ENCODE measurements at regions not wholly inside any gene's neighbourhood (a gene's known extent, or its start where the extent isn't known, plus 50 kb on each side); places are given as distances from the start of the nearest gene placed in this dataset.

DNA sequence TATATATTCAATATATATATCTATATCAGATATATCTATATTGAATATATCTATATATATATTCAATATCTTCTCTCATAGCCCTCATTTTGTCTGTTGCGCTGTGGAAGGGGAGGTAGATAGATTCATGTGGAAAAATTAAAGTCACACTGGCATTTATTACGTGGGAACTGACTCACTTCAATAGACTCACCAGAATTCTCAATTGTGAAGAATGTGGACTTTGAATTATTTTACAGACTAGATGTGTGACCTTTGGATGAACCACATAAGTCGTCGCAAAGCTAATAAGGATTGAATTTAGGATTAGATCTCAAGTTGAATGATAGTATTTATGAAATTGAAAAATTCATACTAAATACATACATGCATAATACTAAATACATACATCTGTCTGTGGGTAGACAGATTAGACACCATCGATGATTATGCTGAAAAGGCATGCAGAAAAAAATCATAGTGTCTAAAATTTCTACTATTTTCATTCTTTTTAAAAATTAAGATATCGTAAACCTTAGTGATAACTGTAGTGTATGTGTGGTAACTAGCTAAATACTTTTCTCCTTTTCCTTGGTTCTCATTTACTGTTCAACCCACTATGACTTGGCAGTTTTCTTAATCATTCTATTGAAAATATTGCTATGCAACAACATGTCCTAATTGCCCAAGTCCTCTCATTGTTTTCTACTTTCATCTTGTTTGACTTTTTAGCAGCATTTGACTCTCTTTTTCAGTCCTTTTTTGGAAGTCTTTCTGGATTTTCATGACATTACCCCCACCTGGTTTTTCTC, 61.8 kb upstream of the A1CF start:
- FAIRE-seq (no peak), DNase-seq (no peak)
- intact Hi-C loops (cut with DNase I): no loop called here
- no peak overlapping the region for H3K27ac ChIP-seq (ENCODE audit: low read depth in 2 of 2, low read length in 2 of 2)
- no peaks in the 10 kb centered on the region for H3K4me1 ChIP-seq (ENCODE audit: control insufficient read depth in 2 of 3, insufficient read depth in 2 of 3, low read depth in 1 of 3, low read length in 3 of 3)
- no peak overlapping the region for H3K9ac ChIP-seq (ENCODE audit: low read length in 3 of 3)
- H3K9me3 ChIP-seq (ENCODE audit: control insufficient read depth in 2 of 3, insufficient read depth in 1 of 3, low read length in 3 of 3): no peaks in the 10 kb centered on the region
- TF ChIP-seq, protein P1, sequence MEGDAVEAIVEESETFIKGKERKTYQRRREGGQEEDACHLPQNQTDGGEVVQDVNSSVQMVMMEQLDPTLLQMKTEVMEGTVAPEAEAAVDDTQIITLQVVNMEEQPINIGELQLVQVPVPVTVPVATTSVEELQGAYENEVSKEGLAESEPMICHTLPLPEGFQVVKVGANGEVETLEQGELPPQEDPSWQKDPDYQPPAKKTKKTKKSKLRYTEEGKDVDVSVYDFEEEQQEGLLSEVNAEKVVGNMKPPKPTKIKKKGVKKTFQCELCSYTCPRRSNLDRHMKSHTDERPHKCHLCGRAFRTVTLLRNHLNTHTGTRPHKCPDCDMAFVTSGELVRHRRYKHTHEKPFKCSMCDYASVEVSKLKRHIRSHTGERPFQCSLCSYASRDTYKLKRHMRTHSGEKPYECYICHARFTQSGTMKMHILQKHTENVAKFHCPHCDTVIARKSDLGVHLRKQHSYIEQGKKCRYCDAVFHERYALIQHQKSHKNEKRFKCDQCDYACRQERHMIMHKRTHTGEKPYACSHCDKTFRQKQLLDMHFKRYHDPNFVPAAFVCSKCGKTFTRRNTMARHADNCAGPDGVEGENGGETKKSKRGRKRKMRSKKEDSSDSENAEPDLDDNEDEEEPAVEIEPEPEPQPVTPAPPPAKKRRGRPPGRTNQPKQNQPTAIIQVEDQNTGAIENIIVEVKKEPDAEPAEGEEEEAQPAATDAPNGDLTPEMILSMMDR (IDR thresholded peaks at IDR 0.05; ENCODE audit: borderline replicate concordance, extremely low read depth, insufficient read depth): no peak
- no peaks in the 10 kb centered on the region for H3K27me3 ChIP-seq (ENCODE audit: control insufficient read depth, insufficient read depth, low read length)
- H3K36me3 ChIP-seq (ENCODE audit: control insufficient read depth in 2 of 3, insufficient read depth in 3 of 3, low read length in 3 of 3): no peaks in the 10 kb centered on the region
- H3K4me3 ChIP-seq (ENCODE audit: low read length in 3 of 3): no peak overlapping the region

DNA sequence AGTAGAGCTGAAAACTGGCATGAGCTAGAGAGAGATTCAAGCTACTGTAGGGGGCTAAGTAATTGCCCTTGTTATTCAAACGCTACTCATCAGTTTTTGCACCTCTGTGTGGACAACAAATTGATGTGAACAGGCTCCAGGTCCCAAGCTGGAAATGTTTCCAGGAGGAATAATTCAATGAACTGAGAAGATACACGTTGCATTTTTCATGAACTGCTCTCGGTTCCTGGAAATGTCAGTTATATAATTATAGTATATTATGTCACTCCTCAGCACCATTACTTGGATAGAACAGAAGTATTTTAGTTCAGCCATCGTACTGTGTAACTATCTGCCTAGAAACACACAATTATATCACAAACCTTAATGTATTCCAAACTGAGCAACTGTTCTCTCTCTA, 65.9 kb upstream of the A1CF start:
- no peaks in the 10 kb centered on the region for H3K4me1 ChIP-seq (ENCODE audit: control insufficient read depth in 2 of 3, insufficient read depth in 2 of 3, low read depth in 1 of 3, low read length in 3 of 3)
- FAIRE-seq (no peak), DNase-seq (no peak)
- intact Hi-C loops (cut with DNase I): no loop called here
- no peaks in the 10 kb centered on the region for H3K9me3 ChIP-seq (ENCODE audit: control insufficient read depth in 2 of 3, insufficient read depth in 1 of 3, low read length in 3 of 3)
- H3K36me3 ChIP-seq (ENCODE audit: control insufficient read depth in 2 of 3, insufficient read depth in 3 of 3, low read length in 3 of 3): no peaks in the 10 kb centered on the region
- no peak overlapping the region for H3K27ac ChIP-seq (ENCODE audit: low read depth in 2 of 2, low read length in 2 of 2)
- no peaks in the 10 kb centered on the region for H3K27me3 ChIP-seq (ENCODE audit: control insufficient read depth, insufficient read depth, low read length)
- H3K4me3 ChIP-seq (ENCODE audit: low read length in 3 of 3): no peak overlapping the region
- no peak overlapping the region for H3K9ac ChIP-seq (ENCODE audit: low read length in 3 of 3)
- TF ChIP-seq, protein P1 (IDR thresholded peaks at IDR 0.05; ENCODE audit: borderline replicate concordance, extremely low read depth, insufficient read depth): no peak

DNA sequence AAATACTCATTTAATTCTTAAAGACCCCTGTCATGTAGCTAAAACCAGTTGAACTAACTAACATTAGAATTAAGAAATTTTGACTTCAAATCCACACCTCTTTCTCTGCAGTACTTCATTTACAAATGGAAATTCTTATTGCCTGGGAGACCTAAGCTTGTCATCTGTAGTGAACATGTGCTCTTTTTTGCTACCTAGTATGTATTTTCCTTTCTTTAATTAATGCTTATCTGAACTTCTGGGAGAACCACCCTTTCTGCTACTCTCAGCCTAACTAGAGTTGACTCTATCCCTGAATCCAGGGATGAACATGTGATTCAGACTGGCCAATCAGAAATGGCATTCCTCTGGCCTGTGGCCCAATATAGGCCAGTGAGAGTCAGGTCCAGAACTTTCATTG, 75.9 kb upstream of the A1CF start:
- intact Hi-C loops (cut with DNase I): no loop called here
- FAIRE-seq: no peak
- H3K4me3 ChIP-seq (ENCODE audit: low read length in 3 of 3): no peak overlapping the region
- H3K36me3 ChIP-seq (ENCODE audit: control insufficient read depth in 2 of 3, insufficient read depth in 3 of 3, low read length in 3 of 3): no peaks in the 10 kb centered on the region
- no peak overlapping the region for H3K27ac ChIP-seq (ENCODE audit: low read depth in 2 of 2, low read length in 2 of 2)
- TF ChIP-seq, protein P1 (IDR thresholded peaks at IDR 0.05; ENCODE audit: borderline replicate concordance, extremely low read depth, insufficient read depth): no peak
- H3K4me1 ChIP-seq (ENCODE audit: control insufficient read depth in 2 of 3, insufficient read depth in 2 of 3, low read depth in 1 of 3, low read length in 3 of 3): no peaks in the 10 kb centered on the region
- DNase-seq: no peak
- no peak overlapping the region for H3K9ac ChIP-seq (ENCODE audit: low read length in 3 of 3)
- H3K9me3 ChIP-seq (ENCODE audit: control insufficient read depth in 2 of 3, insufficient read depth in 1 of 3, low read length in 3 of 3): no peaks in the 10 kb centered on the region
- H3K27me3 ChIP-seq (ENCODE audit: control insufficient read depth, insufficient read depth, low read length): no peaks in the 10 kb centered on the region

DNA sequence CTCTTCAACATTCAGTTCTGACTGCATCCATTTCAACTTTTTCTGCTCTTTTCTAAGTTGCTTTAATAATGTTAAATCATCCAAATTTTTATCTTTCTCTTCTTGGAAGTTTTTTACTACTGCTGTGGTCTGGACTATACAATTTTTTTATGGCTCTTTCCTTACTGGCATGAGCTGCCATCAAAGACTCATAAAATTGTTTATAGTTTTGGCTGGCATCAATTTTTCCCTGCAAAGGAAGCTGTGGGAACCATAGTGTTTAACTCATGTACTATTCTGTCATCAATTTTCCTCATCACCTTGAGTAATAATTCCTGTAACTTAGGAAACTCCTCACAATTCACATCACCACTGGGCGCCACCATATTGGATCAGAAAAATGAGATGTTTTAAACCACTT, 77.6 kb upstream of the A1CF start:
- H3K4me3 ChIP-seq (ENCODE audit: low read length in 3 of 3): no peak overlapping the region
- intact Hi-C loops (cut with DNase I): no loop called here
- no peak overlapping the region for H3K27ac ChIP-seq (ENCODE audit: low read depth in 2 of 2, low read length in 2 of 2)
- no peak for FAIRE-seq
- no peaks in the 10 kb centered on the region for H3K4me1 ChIP-seq (ENCODE audit: control insufficient read depth in 2 of 3, insufficient read depth in 2 of 3, low read depth in 1 of 3, low read length in 3 of 3)
- DNase-seq: no peak
- no peaks in the 10 kb centered on the region for H3K9me3 ChIP-seq (ENCODE audit: control insufficient read depth in 2 of 3, insufficient read depth in 1 of 3, low read length in 3 of 3)
- no peaks in the 10 kb centered on the region for H3K27me3 ChIP-seq (ENCODE audit: control insufficient read depth, insufficient read depth, low read length)
- H3K36me3 ChIP-seq (ENCODE audit: control insufficient read depth in 2 of 3, insufficient read depth in 3 of 3, low read length in 3 of 3): no peaks in the 10 kb centered on the region
- TF ChIP-seq, protein P1 (IDR thresholded peaks at IDR 0.05; ENCODE audit: borderline replicate concordance, extremely low read depth, insufficient read depth): no peak
- no peak overlapping the region for H3K9ac ChIP-seq (ENCODE audit: low read length in 3 of 3)

All from kidney (tissue), 13 donors.